HEK293 (cell line): ENCODE measurements at regions not wholly inside any gene's neighbourhood (a gene's known extent, or its start where the extent isn't known, plus 50 kb on each side); places are given as distances from the start of the nearest gene placed in this dataset.

ENCODE experiments used
- CTCF ChIA-PET: fragments of 350-600 bp; formaldehyde crosslinking; extraction: SDS; loops from one replicate; lab custom pipeline; 2021; ENCODE audit warnings: antibody characterized with exemption; lab: Yijun Ruan, JAX
- POLR2A ChIA-PET: fragments of 300-600 bp; formaldehyde crosslinking; extraction: SDS; loops from one replicate; lab custom pipeline; 2020; ENCODE audit warnings: antibody characterized with exemption, inconsistent platforms; lab: Yijun Ruan, JAX
- H3K27ac ChIP-seq: fragments of 200-500 bp; sonication (Bioruptor generic); 2 replicates; pipeline ENCODE4 v1.5.1; 2014; ENCODE audit warnings: low read depth, low read length, control low read depth, inconsistent platforms; ENCODE audit errors: extremely low read depth
- H3K36me3 ChIP-seq, 2 experiments: fragments of 200-500 bp in 1 of 2; sonication (Bioruptor generic) in 1 of 2; 1 replicate in 1 of 2; 2 replicates in 1 of 2; pipeline ENCODE4 v1.5.1; 2014 to 2017; ENCODE audit warnings: inconsistent platforms in 2 of 2, low read length in 2 of 2; ENCODE audit not compliant: control insufficient read depth in 2 of 2, insufficient read depth in 1 of 2
- H3K4me1 ChIP-seq: fragments of 200-500 bp; sonication (Bioruptor generic); 2 replicates; pipeline ENCODE4 v1.5.1; 2014; ENCODE audit warnings: mild to moderate bottlenecking, low read length, inconsistent platforms; ENCODE audit not compliant: control insufficient read depth, insufficient read depth
- H3K4me3 ChIP-seq: 2 replicates; pipeline ENCODE4 v1.5.1; 2011; ENCODE audit warnings: low read depth, mild to moderate bottlenecking, control low read depth, low read length, moderate library complexity
- H3K9me3 ChIP-seq: fragments of 200-500 bp; sonication (Bioruptor generic); 2 replicates; pipeline ENCODE4 v1.5.1; 2014; ENCODE audit warnings: low read depth, low read length, inconsistent platforms; ENCODE audit not compliant: control insufficient read depth, insufficient read depth
- BCL11B ChIP-seq: fragments of 450-650 bp; formaldehyde crosslinking; IDR thresholded peaks from 2 replicates; pipeline ENCODE4 v1.5.1; 2016; ENCODE audit warnings: low read depth, missing biosample characterization, missing genetic modification characterization
- HOXA7 ChIP-seq: sonication (generic); formaldehyde crosslinking; IDR thresholded peaks from 2 replicates; pipeline ENCODE4 v1.8.1; 2022; ENCODE audit warnings: missing genetic modification reagents, borderline replicate concordance
- KLF16 ChIP-seq: fragments of 450-650 bp; formaldehyde crosslinking; IDR thresholded peaks from 2 replicates; pipeline ENCODE4 v1.5.1; 2017; ENCODE audit warnings: missing biosample characterization, missing genetic modification characterization
- KLF8 ChIP-seq: fragments of 450-650 bp; formaldehyde crosslinking; IDR thresholded peaks from 2 replicates; pipeline ENCODE4 v1.5.1; 2016; ENCODE audit warnings: missing biosample characterization, missing genetic modification characterization
- PRDM1 ChIP-seq: fragments of 450-650 bp; formaldehyde crosslinking; IDR thresholded peaks from 2 replicates; pipeline ENCODE4; 2016; ENCODE audit warnings: missing biosample characterization, missing genetic modification characterization
- SCRT1 ChIP-seq: fragments of 450-650 bp; formaldehyde crosslinking; IDR thresholded peaks from 2 replicates; pipeline ENCODE4 v1.5.1; 2016; ENCODE audit warnings: missing biosample characterization, missing genetic modification characterization, borderline replicate concordance
- ZBTB21 ChIP-seq: fragments of 450-650 bp; formaldehyde crosslinking; IDR thresholded peaks from 2 replicates; pipeline ENCODE4 v1.5.1; 2017; ENCODE audit warnings: missing biosample characterization, missing genetic modification characterization
- ZBTB48 ChIP-seq: fragments of 450-650 bp; formaldehyde crosslinking; IDR thresholded peaks from 2 replicates; pipeline ENCODE4 v1.5.1; 2016; ENCODE audit warnings: missing biosample characterization, missing genetic modification characterization
- ZEB2 ChIP-seq: fragments of 450-650 bp; formaldehyde crosslinking; IDR thresholded peaks from 2 replicates; pipeline ENCODE4 v1.5.1; 2016; ENCODE audit warnings: missing biosample characterization, missing genetic modification characterization
- ZIC2 ChIP-seq: fragments of 450-650 bp; formaldehyde crosslinking; IDR thresholded peaks from 2 replicates; pipeline ENCODE4 v1.5.1; 2016; ENCODE audit warnings: missing biosample characterization, missing genetic modification characterization
- ZNF114 ChIP-seq: fragments of 450-650 bp; formaldehyde crosslinking; IDR thresholded peaks from 2 replicates; pipeline ENCODE4 v1.5.0; 2017; ENCODE audit warnings: missing biosample characterization, missing genetic modification characterization
- ZNF133 ChIP-seq: fragments of 450-650 bp; formaldehyde crosslinking; IDR thresholded peaks from 2 replicates; pipeline ENCODE4 v1.5.1; 2016; ENCODE audit warnings: missing biosample characterization, missing genetic modification characterization
- ZNF169 ChIP-seq: fragments of 450-650 bp; formaldehyde crosslinking; IDR thresholded peaks from 2 replicates; pipeline ENCODE4 v1.5.1; 2016; ENCODE audit warnings: missing biosample characterization, missing genetic modification characterization
- ZNF214 ChIP-seq: fragments of 450-650 bp; formaldehyde crosslinking; IDR thresholded peaks from 2 replicates; pipeline ENCODE4 v1.5.1; 2017; ENCODE audit warnings: missing biosample characterization, mild to moderate bottlenecking, missing genetic modification characterization, borderline replicate concordance
- ZNF366 ChIP-seq: fragments of 450-650 bp; formaldehyde crosslinking; conservative IDR thresholded peaks from 2 replicates; pipeline ENCODE4 v1.5.1; 2016; ENCODE audit warnings: missing biosample characterization, missing genetic modification characterization
- ZNF391 ChIP-seq: fragments of 450-650 bp; formaldehyde crosslinking; IDR thresholded peaks from 2 replicates; pipeline ENCODE4 v1.5.1; 2016; ENCODE audit warnings: low read depth, missing biosample characterization, missing genetic modification characterization, borderline replicate concordance
- ZNF416 ChIP-seq: fragments of 450-650 bp; formaldehyde crosslinking; IDR thresholded peaks from 2 replicates; pipeline ENCODE4 v1.5.1; 2016; ENCODE audit warnings: missing biosample characterization, missing genetic modification characterization
- ZNF426 ChIP-seq: fragments of 450-650 bp; formaldehyde crosslinking; IDR thresholded peaks from 2 replicates; pipeline ENCODE4 v1.5.1; 2017; ENCODE audit warnings: missing biosample characterization, missing genetic modification characterization, mild to moderate bottlenecking, inconsistent platforms, moderate library complexity
- ZNF473 ChIP-seq: fragments of 450-650 bp; formaldehyde crosslinking; IDR thresholded peaks from 2 replicates; pipeline ENCODE4 v1.5.1; 2017; ENCODE audit warnings: missing biosample characterization, missing genetic modification characterization
- ZNF548 ChIP-seq: fragments of 450-650 bp; formaldehyde crosslinking; IDR thresholded peaks from 2 replicates; pipeline ENCODE4 v1.5.1; 2016; ENCODE audit warnings: missing biosample characterization, missing genetic modification characterization
- ZNF707 ChIP-seq: fragments of 450-650 bp; formaldehyde crosslinking; IDR thresholded peaks from 2 replicates; pipeline ENCODE4 v1.5.1; 2016; ENCODE audit warnings: missing biosample characterization, missing genetic modification characterization
- ZNF76 ChIP-seq: fragments of 450-650 bp; formaldehyde crosslinking; IDR thresholded peaks from 2 replicates; pipeline ENCODE4; 2016; ENCODE audit warnings: low read depth, missing biosample characterization, missing genetic modification characterization, borderline replicate concordance
- ZNF830 ChIP-seq: fragments of 450-650 bp; IDR thresholded peaks from 2 replicates; pipeline ENCODE4 v1.5.0; 2018; ENCODE audit warnings: missing biosample characterization, missing genetic modification characterization, low read depth, mild to moderate bottlenecking, moderate library complexity
- ZNF843 ChIP-seq: fragments of 450-650 bp; formaldehyde crosslinking; IDR thresholded peaks from 2 replicates; pipeline ENCODE4 v1.5.1; 2016; ENCODE audit warnings: missing biosample characterization, missing genetic modification characterization
- TF ChIP-seq, protein P1 (sequence below): fragments of 450-650 bp; formaldehyde crosslinking; IDR thresholded peaks from 2 replicates; pipeline ENCODE4 v1.5.1; 2016; ENCODE audit warnings: missing biosample characterization, missing genetic modification characterization
- TF ChIP-seq, protein P2 (sequence below): fragments of 450-650 bp; formaldehyde crosslinking; IDR thresholded peaks from 2 replicates; pipeline ENCODE4 v1.5.1; 2017; ENCODE audit warnings: missing biosample characterization, mild to moderate bottlenecking, missing genetic modification characterization, moderate library complexity
- TF ChIP-seq, protein P3 (sequence below): fragments of 450-650 bp; formaldehyde crosslinking; IDR thresholded peaks from 2 replicates; pipeline ENCODE4 v1.5.1; 2016; ENCODE audit warnings: missing biosample characterization, missing genetic modification characterization, borderline replicate concordance
- TF ChIP-seq, protein P4 (sequence below): fragments of 450-650 bp; formaldehyde crosslinking; IDR thresholded peaks from 2 replicates; pipeline ENCODE4 v1.5.0; 2017; ENCODE audit warnings: missing biosample characterization, missing genetic modification characterization, borderline replicate concordance

DNA sequence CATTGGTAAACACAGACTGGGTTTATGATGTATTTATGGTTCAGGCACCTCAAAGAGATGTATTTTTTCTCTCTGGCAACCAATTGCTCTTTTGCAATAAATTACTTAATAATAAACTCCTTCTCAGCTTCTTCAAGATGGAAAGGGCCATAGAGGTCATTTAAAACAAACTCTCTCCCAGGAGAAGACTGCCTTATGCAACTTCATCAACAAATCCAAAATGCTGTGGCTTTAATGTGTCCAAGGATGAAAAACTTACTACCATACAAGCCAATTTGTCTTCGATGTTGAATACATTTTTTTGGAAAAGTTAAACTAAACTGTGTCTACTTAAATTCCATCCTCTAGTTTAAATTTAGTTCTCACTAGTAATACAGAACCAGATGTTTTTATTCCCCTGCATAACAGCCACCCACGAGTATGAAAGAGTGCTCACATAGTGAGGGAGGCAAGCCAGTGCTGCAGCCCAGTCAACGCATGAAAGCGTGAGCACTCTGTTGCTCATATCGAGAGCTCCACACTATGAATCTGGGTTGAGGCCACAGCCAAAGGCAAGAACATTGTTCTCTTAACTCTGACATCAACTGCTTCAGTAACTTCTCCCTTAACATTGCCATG lies 761.3 kb upstream of the GRM7 start:
- no peak overlapping the region for H3K27ac ChIP-seq
- no peaks in the 10 kb centered on the region for H3K36me3 ChIP-seq
- CTCF ChIA-PET, result no interaction called here
- POLR2A ChIA-PET, result no interaction called here
- no peak overlapping the region for H3K4me3 ChIP-seq
- no peaks in the 10 kb centered on the region for H3K9me3 ChIP-seq
- TF ChIP-seq ZNF76 (tag by site-specific recombination) (no peak), SCRT1 (tag by site-specific recombination) (no peak), ZNF548 (no peak), BCL11B (tag by site-specific recombination) (no peak), ZNF391 (no peak), HOXA7 (CRISPR knock-in tag) (no peak), ZNF707 (tag by site-specific recombination) (no peak), ZNF843 (tag by site-specific recombination) (no peak), ZNF169 (tag by site-specific recombination) (no peak)
- TF ChIP-seq, protein P1, sequence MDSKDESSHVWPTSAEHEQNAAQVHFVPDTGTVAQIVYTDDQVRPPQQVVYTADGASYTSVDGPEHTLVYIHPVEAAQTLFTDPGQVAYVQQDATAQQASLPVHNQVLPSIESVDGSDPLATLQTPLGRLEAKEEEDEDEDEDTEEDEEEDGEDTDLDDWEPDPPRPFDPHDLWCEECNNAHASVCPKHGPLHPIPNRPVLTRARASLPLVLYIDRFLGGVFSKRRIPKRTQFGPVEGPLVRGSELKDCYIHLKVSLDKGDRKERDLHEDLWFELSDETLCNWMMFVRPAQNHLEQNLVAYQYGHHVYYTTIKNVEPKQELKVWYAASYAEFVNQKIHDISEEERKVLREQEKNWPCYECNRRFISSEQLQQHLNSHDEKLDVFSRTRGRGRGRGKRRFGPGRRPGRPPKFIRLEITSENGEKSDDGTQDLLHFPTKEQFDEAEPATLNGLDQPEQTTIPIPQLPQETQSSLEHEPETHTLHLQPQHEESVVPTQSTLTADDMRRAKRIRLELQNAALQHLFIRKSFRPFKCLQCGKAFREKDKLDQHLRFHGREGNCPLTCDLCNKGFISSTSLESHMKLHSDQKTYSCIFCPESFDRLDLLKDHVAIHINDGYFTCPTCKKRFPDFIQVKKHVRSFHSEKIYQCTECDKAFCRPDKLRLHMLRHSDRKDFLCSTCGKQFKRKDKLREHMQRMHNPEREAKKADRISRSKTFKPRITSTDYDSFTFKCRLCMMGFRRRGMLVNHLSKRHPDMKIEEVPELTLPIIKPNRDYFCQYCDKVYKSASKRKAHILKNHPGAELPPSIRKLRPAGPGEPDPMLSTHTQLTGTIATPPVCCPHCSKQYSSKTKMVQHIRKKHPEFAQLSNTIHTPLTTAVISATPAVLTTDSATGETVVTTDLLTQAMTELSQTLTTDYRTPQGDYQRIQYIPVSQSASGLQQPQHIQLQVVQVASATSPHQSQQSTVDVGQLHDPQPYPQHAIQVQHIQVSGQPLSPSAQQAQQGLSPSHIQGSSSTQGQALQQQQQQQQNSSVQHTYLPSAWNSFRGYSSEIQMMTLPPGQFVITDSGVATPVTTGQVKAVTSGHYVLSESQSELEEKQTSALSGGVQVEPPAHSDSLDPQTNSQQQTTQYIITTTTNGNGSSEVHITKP (tag by site-specific recombination), result no peak
- TF ChIP-seq, protein P2, sequence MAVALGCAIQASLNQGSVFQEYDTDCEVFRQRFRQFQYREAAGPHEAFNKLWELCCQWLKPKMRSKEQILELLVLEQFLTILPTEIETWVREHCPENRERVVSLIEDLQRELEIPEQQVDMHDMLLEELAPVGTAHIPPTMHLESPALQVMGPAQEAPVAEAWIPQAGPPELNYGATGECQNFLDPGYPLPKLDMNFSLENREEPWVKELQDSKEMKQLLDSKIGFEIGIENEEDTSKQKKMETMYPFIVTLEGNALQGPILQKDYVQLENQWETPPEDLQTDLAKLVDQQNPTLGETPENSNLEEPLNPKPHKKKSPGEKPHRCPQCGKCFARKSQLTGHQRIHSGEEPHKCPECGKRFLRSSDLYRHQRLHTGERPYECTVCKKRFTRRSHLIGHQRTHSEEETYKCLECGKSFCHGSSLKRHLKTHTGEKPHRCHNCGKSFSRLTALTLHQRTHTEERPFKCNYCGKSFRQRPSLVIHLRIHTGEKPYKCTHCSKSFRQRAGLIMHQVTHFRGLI (tag by site-specific recombination), result no peak
- no peaks in the 10 kb centered on the region for H3K4me1 ChIP-seq

DNA sequence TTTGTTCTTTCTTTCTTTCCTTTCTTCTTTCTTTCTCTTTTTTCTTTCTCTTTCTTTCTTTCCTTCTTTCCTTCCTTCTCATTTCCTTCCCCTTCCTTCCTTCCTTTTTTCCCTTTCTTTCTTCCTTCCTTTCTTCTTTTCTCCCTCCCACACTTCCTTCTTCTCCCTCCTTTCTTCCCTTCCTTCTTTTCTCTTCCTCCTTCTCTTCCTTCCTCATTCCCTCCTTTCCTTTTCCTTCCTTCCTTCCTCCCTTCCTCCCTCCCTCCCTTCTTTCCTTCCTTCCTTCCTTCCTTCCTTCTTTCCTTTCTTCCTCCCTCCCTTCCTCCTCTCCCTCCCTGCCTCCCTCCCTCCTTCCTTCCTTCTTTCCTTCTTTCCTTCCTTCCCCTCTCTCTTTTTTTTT lies 755.7 kb upstream of the GRM7 start:
- no peak overlapping the region for H3K4me3 ChIP-seq
- H3K36me3 ChIP-seq, result no peaks in the 10 kb centered on the region
- no peak overlapping the region for H3K27ac ChIP-seq
- POLR2A ChIA-PET, result no interaction called here
- no peaks in the 10 kb centered on the region for H3K4me1 ChIP-seq
- CTCF ChIA-PET, result no interaction called here
- H3K9me3 ChIP-seq, result no peaks in the 10 kb centered on the region
- TF ChIP-seq ZNF366, result peak; percentile 92
- TF ChIP-seq, protein P3, sequence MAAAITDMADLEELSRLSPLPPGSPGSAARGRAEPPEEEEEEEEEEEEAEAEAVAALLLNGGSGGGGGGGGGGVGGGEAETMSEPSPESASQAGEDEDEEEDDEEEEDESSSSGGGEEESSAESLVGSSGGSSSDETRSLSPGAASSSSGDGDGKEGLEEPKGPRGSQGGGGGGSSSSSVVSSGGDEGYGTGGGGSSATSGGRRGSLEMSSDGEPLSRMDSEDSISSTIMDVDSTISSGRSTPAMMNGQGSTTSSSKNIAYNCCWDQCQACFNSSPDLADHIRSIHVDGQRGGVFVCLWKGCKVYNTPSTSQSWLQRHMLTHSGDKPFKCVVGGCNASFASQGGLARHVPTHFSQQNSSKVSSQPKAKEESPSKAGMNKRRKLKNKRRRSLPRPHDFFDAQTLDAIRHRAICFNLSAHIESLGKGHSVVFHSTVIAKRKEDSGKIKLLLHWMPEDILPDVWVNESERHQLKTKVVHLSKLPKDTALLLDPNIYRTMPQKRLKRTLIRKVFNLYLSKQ (tag by site-specific recombination), result no peak
- TF ChIP-seq ZBTB48 (tag by site-specific recombination), result no peak
- no peak for TF ChIP-seq ZIC2 (tag by site-specific recombination)
- TF ChIP-seq PRDM1, result 0 out of 2 replicates have a peak, but pooled peaks have one; percentile 14
- no peak for TF ChIP-seq ZNF133 (tag by site-specific recombination)
- no peak for TF ChIP-seq ZBTB21
- no peak for TF ChIP-seq ZNF473
- no peak for TF ChIP-seq ZNF214 (tag by site-specific recombination)
- TF ChIP-seq KLF16 (tag by site-specific recombination), result no peak
- TF ChIP-seq ZNF114 (tag by site-specific recombination), result no peak
- no peak for TF ChIP-seq ZNF830 (tag by site-specific recombination)
- TF ChIP-seq KLF8 (tag by site-specific recombination), result no peak
- no peak for TF ChIP-seq ZNF426
- no peak for TF ChIP-seq ZNF416
- TF ChIP-seq, protein P4, sequence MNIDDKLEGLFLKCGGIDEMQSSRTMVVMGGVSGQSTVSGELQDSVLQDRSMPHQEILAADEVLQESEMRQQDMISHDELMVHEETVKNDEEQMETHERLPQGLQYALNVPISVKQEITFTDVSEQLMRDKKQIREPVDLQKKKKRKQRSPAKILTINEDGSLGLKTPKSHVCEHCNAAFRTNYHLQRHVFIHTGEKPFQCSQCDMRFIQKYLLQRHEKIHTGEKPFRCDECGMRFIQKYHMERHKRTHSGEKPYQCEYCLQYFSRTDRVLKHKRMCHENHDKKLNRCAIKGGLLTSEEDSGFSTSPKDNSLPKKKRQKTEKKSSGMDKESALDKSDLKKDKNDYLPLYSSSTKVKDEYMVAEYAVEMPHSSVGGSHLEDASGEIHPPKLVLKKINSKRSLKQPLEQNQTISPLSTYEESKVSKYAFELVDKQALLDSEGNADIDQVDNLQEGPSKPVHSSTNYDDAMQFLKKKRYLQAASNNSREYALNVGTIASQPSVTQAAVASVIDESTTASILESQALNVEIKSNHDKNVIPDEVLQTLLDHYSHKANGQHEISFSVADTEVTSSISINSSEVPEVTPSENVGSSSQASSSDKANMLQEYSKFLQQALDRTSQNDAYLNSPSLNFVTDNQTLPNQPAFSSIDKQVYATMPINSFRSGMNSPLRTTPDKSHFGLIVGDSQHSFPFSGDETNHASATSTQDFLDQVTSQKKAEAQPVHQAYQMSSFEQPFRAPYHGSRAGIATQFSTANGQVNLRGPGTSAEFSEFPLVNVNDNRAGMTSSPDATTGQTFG (tag by site-specific recombination), result 0 out of 2 replicates have a peak, but pooled peaks have one; percentile 42
- TF ChIP-seq ZEB2 (tag by site-specific recombination), result no peak
